Natural killer cell (primary cell): ENCODE measurements at regions not wholly inside any gene's neighbourhood (a gene's known extent, or its start where the extent isn't known, plus 50 kb on each side); places are given as distances from the start of the nearest gene placed in this dataset.

ENCODE experiments used
- ATAC-seq, 3 donors: fragments of 150-1000 bp in 2 of 3; fragments of 200-7000 bp in 1 of 3; cut with Tn5 transposase; 1 replicate in 1 of 3; 2 replicates in 2 of 3; pipeline ENCODE4 v1.10.0; 2021; ENCODE audit warnings: mild to moderate bottlenecking in 2 of 3, moderate library complexity in 2 of 3
- DNase-seq, 2 donors: peaks; one replicate each; pipeline versions ENCODE4 v3.0.0 to v3.0.0-alpha.2; 2013 to 2021; ENCODE audit warnings: mixed read lengths in 1 of 2
- H3K27ac ChIP-seq: one replicate; pipeline ENCODE4 v1.5.1; 2013; ENCODE audit warnings: mild to moderate bottlenecking, low read length
- H3K27me3 ChIP-seq: one replicate; pipeline ENCODE4 v1.6.1; 2013; ENCODE audit warnings: low read length; ENCODE audit not compliant: control insufficient read depth, insufficient read depth
- H3K36me3 ChIP-seq: one replicate; pipeline ENCODE4 v1.6.1; 2013; ENCODE audit warnings: low read length; ENCODE audit not compliant: control insufficient read depth, insufficient read depth
- H3K4me1 ChIP-seq: one replicate; pipeline ENCODE4 v1.6.1; 2013; ENCODE audit warnings: low read length; ENCODE audit not compliant: control insufficient read depth, insufficient read depth
- H3K4me3 ChIP-seq: one replicate; pipeline ENCODE4 v1.5.1; 2013; ENCODE audit warnings: low read length
- H3K9me3 ChIP-seq: one replicate; pipeline ENCODE4 v1.6.1; 2013; ENCODE audit warnings: low read length; ENCODE audit not compliant: control insufficient read depth, insufficient read depth
- H3K27ac Mint-ChIP-seq, 2 donors: one replicate each; pipeline ENCODE4 v1.8.0; 2022; ENCODE audit warnings: mild to moderate bottlenecking in 2 of 2, mixed read lengths in 2 of 2, moderate library complexity in 1 of 2
- H3K27me3 Mint-ChIP-seq, 2 donors: one replicate each; pipeline ENCODE4 v1.8.0; 2022; ENCODE audit warnings: low read depth in 2 of 2, mixed read lengths in 2 of 2
- H3K36me3 Mint-ChIP-seq: one replicate; pipeline ENCODE4 v1.8.0; 2022; ENCODE audit warnings: mixed read lengths
- H3K4me1 Mint-ChIP-seq, 2 donors: one replicate each; pipeline ENCODE4 v1.8.0; 2022; ENCODE audit warnings: mixed read lengths in 2 of 2
- H3K4me3 Mint-ChIP-seq: one replicate; pipeline ENCODE4 v1.8.0; 2022; ENCODE audit warnings: mild to moderate bottlenecking, moderate library complexity, mixed read lengths
- H3K9me3 Mint-ChIP-seq, 2 donors: one replicate each; pipeline ENCODE4 v1.8.0; 2022; ENCODE audit warnings: mixed read lengths in 2 of 2
- WGBS: methylation state at CpG from one replicate; pipeline ENCODE4 v1.1.7; 2013; ENCODE audit warnings: missing lambda C conversion rate; ENCODE audit not compliant: insufficient coverage; 5-methylcytosine and 5-hydroxymethylcytosine counted together
- intact Hi-C: fragments of 100-400 bp; cut with micrococcal nuclease; formaldehyde crosslinking; loops from one replicate; pipeline ENCODE4 v1.14.2; 2022
- TF ChIP-seq, protein P1 (sequence below): fragments of 200-600 bp; IDR thresholded peaks from one replicate; pipeline ENCODE4 v1.8.0; 2022; ENCODE audit warnings: antibody characterized with exemption

DNA sequence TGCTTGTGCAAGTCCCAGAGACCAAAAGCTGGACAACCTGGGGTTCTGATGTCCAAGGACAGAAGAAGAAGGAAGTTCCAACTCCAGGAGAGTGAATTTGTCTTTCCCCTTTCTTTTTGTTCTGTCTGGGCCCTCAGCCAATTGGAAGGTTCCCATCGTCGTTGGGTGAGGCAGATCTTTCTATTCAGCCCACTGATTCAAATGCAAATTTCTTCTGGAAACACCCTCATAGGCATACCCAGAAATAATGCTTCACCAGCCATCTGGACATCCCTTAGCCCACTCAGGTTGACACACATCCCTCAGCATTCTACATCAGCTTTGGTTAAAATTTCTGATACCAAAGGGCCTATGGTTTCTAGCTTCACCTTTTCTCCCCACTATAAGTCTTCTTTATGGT is 156.5 kb downstream of the SP3 start:
- Mint-ChIP-seq H3K9me3 (peaks cover 0 to 2% of the 10 kb centered on the region in 2 donors), H3K27ac (no peak overlapping the region), H3K4me3 (no peak overlapping the region), H3K27me3 (peaks cover 2 to 22% of the 10 kb centered on the region in 2 donors), H3K36me3 (no peaks in the 10 kb centered on the region), H3K4me1 (no peaks in the 10 kb centered on the region)
- TF ChIP-seq, protein P1, sequence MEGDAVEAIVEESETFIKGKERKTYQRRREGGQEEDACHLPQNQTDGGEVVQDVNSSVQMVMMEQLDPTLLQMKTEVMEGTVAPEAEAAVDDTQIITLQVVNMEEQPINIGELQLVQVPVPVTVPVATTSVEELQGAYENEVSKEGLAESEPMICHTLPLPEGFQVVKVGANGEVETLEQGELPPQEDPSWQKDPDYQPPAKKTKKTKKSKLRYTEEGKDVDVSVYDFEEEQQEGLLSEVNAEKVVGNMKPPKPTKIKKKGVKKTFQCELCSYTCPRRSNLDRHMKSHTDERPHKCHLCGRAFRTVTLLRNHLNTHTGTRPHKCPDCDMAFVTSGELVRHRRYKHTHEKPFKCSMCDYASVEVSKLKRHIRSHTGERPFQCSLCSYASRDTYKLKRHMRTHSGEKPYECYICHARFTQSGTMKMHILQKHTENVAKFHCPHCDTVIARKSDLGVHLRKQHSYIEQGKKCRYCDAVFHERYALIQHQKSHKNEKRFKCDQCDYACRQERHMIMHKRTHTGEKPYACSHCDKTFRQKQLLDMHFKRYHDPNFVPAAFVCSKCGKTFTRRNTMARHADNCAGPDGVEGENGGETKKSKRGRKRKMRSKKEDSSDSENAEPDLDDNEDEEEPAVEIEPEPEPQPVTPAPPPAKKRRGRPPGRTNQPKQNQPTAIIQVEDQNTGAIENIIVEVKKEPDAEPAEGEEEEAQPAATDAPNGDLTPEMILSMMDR, result no peak
- H3K4me3 ChIP-seq, result no peak overlapping the region
- intact Hi-C loops, result no loop called here
- no peaks in the 10 kb centered on the region for H3K27me3 ChIP-seq
- no peak for DNase-seq
- ATAC-seq, result no peak
- no peaks in the 10 kb centered on the region for H3K9me3 ChIP-seq
- H3K36me3 ChIP-seq, result no peaks in the 10 kb centered on the region
- H3K4me1 ChIP-seq, result no peaks in the 10 kb centered on the region
- WGBS, result 96% methylated on average over 2 of the region's 2 CpGs
- no peak overlapping the region for H3K27ac ChIP-seq

DNA sequence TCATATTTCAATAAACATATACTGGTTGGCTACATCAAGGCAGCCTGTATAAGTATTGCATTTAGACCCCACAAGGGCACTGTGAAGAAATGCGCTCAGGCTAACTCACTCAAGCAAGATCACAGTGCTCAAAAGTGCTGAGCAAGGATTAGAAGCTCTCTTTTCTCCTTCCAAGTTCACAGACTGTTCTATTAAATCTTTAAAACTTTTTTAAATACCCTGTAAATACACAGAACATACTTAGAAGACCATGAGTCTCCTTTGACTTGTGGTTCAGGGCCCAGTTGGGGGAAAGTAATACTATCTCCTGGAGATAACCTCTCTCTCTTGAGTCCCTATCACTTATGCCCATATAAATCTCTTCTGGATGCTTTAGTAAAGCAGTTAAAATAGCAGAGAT is 152.9 kb downstream of the SP3 start:
- intact Hi-C loops, result no loop called here
- no peaks in the 10 kb centered on the region for H3K4me1 ChIP-seq
- Mint-ChIP-seq H3K27me3 (peaks cover 4 to 24% of the 10 kb centered on the region in 2 donors), H3K36me3 (no peaks in the 10 kb centered on the region), H3K27ac (no peak overlapping the region), H3K9me3 (peaks cover 0 to 2% of the 10 kb centered on the region in 2 donors), H3K4me1 (no peaks in the 10 kb centered on the region), H3K4me3 (no peak overlapping the region)
- H3K36me3 ChIP-seq, result no peaks in the 10 kb centered on the region
- H3K27me3 ChIP-seq, result no peaks in the 10 kb centered on the region
- no peak overlapping the region for H3K4me3 ChIP-seq
- no peak for ATAC-seq
- 97% methylated on average over 1 of the region's 1 CpG for WGBS
- no peak for DNase-seq
- TF ChIP-seq, protein P1, result no peak
- H3K9me3 ChIP-seq, result no peaks in the 10 kb centered on the region
- no peak overlapping the region for H3K27ac ChIP-seq

DNA sequence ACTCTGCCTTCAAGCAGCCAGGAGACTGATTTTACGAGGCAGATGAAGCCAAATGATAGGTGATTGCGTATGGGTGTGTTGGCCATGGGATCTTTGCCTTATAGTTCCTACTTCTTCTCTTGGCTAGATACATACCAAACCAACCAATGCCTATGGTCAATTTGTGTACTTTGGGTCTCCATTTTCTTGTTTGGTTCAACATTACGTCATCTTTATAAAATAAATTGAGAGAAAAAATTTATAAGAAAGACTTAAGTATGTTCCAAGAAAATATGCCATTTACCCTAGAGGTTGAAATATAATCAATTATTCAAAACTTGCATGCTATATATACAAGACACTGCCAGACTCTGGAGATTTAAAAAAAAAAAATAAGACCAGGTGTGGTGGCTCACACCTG is 150.9 kb downstream of the SP3 start:
- Histone ChIP-seq H3K9me3 (no peaks in the 10 kb centered on the region), H3K4me1 (no peaks in the 10 kb centered on the region), H3K27ac (no peak overlapping the region), H3K36me3 (no peaks in the 10 kb centered on the region), H3K27me3 (no peaks in the 10 kb centered on the region), H3K4me3 (no peak overlapping the region)
- peaks cover 4 to 24% of the 10 kb centered on the region in 2 donors for H3K27me3 Mint-ChIP-seq
- no peak for ATAC-seq
- TF ChIP-seq, protein P1, result no peak
- intact Hi-C loops, result no loop called here
- H3K4me3 Mint-ChIP-seq, result no peak overlapping the region
- no peak for DNase-seq
- H3K27ac Mint-ChIP-seq, result no peak overlapping the region
- H3K9me3 Mint-ChIP-seq, result no peaks in the 10 kb centered on the region
- H3K4me1 Mint-ChIP-seq, result no peaks in the 10 kb centered on the region
- H3K36me3 Mint-ChIP-seq, result no peaks in the 10 kb centered on the region
- 57% methylated on average over 1 of the region's 3 CpGs for WGBS

DNA sequence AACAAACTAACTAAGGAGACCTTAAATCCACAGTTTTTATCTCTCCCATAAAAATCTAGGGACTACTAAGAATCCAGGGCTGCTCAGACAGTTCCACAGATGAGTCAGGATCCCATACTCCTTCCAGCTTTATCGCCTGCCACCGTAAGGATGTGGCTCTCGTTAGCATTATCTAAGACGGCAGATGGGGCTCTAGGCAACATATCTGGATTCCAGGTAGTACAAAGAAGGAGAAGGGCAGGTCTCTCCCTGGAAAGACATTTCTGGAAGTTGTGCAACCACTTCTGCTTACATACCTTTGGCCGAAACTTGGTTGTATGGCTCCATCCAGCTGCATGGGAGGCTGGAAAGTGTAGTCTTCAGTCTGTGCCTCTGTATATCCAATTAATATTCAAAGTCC is 149.4 kb downstream of the SP3 start:
- Histone ChIP-seq H3K36me3 (no peaks in the 10 kb centered on the region), H3K27me3 (no peaks in the 10 kb centered on the region), H3K4me3 (no peak overlapping the region), H3K9me3 (no peaks in the 10 kb centered on the region), H3K4me1 (no peaks in the 10 kb centered on the region), H3K27ac (no peak overlapping the region)
- ATAC-seq, result no peak
- no peaks in the 10 kb centered on the region for H3K36me3 Mint-ChIP-seq
- no peaks in the 10 kb centered on the region for H3K4me1 Mint-ChIP-seq
- no peak overlapping the region for H3K27ac Mint-ChIP-seq
- no peak for DNase-seq
- intact Hi-C loops, result no loop called here
- TF ChIP-seq, protein P1, result no peak
- WGBS, result 97% methylated on average over 5 of the region's 5 CpGs
- H3K4me3 Mint-ChIP-seq, result no peak overlapping the region
- H3K9me3 Mint-ChIP-seq, result no peaks in the 10 kb centered on the region
- H3K27me3 Mint-ChIP-seq, result peaks cover 4 to 24% of the 10 kb centered on the region in 2 donors
